HFFc6 (cell line): ENCODE measurements at regions not wholly inside any gene's neighbourhood (a gene's known extent, or its start where the extent isn't known, plus 50 kb on each side); places are given as distances from the start of the nearest gene placed in this dataset.
"Not testable (repeated sequence)": the region's sequence is repeated elsewhere in the genome, so short reads cannot be mapped to it uniquely, and the experiment has no call there.

ENCODE experiments used
- DNase-seq: peaks from one replicate; pipeline ENCODE4 v3.0.0-alpha.2; 2018
- H3K27ac Mint-ChIP-seq: 2 replicates; pipeline ENCODE4 v1.8.0; 2020; ENCODE audit warnings: mild to moderate bottlenecking, mixed read lengths
- H3K27me3 Mint-ChIP-seq: 2 replicates; pipeline ENCODE4 v1.8.0; 2021; ENCODE audit warnings: mild to moderate bottlenecking, moderate library complexity, mixed read lengths; ENCODE audit not compliant: insufficient read depth
- H3K36me3 Mint-ChIP-seq: 2 replicates; pipeline ENCODE4 v1.8.0; 2021; ENCODE audit warnings: low read depth, mixed read lengths
- H3K4me1 Mint-ChIP-seq: 2 replicates; pipeline ENCODE4 v1.8.0; 2020; ENCODE audit warnings: low read depth, mixed read lengths
- H3K4me3 Mint-ChIP-seq: 2 replicates; pipeline ENCODE4 v1.8.0; 2020; ENCODE audit warnings: mild to moderate bottlenecking, moderate library complexity, mixed read lengths
- H3K9me3 Mint-ChIP-seq: 2 replicates; pipeline ENCODE4 v1.8.0; 2020; ENCODE audit warnings: mild to moderate bottlenecking, mixed read lengths
- TF ChIP-seq, protein P1 (sequence below): fragments of 200-600 bp; sonication (generic); IDR thresholded peaks from 2 replicates; pipeline ENCODE4 v1.5.0; 2021; ENCODE audit warnings: antibody characterized with exemption, mild to moderate bottlenecking

DNA sequence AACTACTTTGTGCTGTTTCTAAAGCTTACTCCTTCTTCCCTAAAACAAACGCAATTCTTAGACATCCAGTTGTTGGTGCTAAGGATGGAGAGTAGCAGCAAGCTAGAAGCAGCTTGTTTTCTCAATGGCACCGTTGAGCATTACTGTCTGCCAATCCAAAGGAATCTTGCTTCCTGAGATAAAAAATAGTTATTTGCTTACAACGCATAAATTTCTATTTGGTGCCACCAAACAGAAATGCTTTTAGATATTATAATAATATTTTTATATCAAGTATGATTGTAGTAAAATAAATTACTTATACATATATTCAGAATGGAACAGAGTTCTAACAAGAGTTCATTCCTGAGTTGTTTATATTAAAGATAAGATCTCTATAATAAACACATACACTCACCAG lies 434.7 kb downstream of the CPS1 start:
- Mint-ChIP-seq H3K36me3 (no peaks in the 10 kb centered on the region), H3K4me3 (no peak overlapping the region), H3K4me1 (no peaks in the 10 kb centered on the region), H3K9me3 (peaks cover 21% of the 10 kb centered on the region), H3K27me3 (no peaks in the 10 kb centered on the region), H3K27ac (no peak overlapping the region)
- no peak for DNase-seq
- TF ChIP-seq, protein P1, sequence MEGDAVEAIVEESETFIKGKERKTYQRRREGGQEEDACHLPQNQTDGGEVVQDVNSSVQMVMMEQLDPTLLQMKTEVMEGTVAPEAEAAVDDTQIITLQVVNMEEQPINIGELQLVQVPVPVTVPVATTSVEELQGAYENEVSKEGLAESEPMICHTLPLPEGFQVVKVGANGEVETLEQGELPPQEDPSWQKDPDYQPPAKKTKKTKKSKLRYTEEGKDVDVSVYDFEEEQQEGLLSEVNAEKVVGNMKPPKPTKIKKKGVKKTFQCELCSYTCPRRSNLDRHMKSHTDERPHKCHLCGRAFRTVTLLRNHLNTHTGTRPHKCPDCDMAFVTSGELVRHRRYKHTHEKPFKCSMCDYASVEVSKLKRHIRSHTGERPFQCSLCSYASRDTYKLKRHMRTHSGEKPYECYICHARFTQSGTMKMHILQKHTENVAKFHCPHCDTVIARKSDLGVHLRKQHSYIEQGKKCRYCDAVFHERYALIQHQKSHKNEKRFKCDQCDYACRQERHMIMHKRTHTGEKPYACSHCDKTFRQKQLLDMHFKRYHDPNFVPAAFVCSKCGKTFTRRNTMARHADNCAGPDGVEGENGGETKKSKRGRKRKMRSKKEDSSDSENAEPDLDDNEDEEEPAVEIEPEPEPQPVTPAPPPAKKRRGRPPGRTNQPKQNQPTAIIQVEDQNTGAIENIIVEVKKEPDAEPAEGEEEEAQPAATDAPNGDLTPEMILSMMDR: no peak

DNA sequence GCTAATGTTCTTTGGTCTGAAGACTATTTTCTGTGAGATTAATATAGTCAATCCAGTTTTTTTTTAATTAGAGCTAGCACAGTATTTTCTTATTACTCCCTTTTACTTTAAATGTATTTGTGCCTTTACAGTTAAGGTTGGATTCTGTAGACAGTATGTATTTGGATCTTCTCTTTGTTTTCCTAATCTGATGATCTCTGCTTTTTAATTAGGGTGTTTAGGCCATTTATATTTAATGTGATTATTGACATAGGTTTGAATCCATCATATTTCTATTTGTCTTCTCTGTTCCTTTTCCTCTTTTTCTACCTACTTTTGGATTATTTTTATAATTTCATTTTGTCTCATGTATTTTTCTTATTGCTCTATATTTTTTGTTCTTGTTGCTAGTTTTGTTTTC lies 437.7 kb downstream of the CPS1 start:
- Mint-ChIP-seq H3K9me3 (peaks cover 6% of the 10 kb centered on the region), H3K27ac (no peak overlapping the region), H3K4me1 (no peaks in the 10 kb centered on the region), H3K36me3 (no peaks in the 10 kb centered on the region), H3K4me3 (no peak overlapping the region), H3K27me3 (no peaks in the 10 kb centered on the region)
- TF ChIP-seq, protein P1: no peak
- no peak for DNase-seq

DNA sequence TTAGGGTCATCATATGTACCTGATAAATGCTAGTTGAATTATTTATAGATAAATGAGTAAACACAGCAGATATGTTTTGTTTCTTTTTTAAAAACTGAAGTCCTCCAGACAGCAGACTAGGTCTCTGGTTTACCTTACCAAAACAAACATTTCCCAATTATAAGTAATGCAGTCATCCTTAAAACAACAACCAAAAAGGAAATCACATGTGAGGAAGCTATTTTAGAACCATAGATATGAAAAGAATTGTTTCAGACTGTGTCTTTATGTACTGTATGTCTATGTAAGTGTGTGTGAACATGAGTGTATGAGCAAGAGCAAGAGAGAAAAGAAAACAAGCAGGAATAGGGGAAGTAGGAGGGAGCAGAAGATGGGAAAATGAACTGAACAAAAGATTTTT lies 441.0 kb downstream of the CPS1 start:
- Mint-ChIP-seq H3K4me1 (no peaks in the 10 kb centered on the region), H3K36me3 (no peaks in the 10 kb centered on the region), H3K9me3 (peaks cover 9% of the 10 kb centered on the region), H3K27me3 (no peaks in the 10 kb centered on the region), H3K4me3 (no peak overlapping the region), H3K27ac (no peak overlapping the region)
- no peak for DNase-seq
- TF ChIP-seq, protein P1: no peak

DNA sequence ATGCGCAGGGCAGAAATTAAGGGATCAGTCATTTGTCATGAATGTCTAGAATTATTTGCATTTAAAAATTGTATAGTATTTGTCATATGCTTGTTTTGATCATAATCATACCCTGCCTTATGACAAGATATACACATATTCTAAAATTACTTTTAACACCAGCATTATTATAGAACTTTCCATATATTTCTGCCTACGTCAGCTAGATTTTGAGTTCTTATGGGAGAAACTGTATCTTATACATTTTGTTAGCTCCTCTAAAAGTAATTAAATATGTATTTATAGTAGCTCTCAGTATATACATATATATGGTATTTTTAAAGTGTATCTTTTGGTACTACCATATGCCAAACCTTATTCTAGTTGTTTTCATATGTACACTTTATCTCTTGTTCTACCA lies 441.9 kb downstream of the CPS1 start:
- H3K27me3 Mint-ChIP-seq: no peaks in the 10 kb centered on the region; the same call in 1 of the 2 replicates
- no peaks in the 10 kb centered on the region for H3K4me1 Mint-ChIP-seq
- H3K27ac Mint-ChIP-seq: no peak overlapping the region
- peaks cover 5% of the 10 kb centered on the region for H3K9me3 Mint-ChIP-seq
- no peak overlapping the region for H3K4me3 Mint-ChIP-seq
- TF ChIP-seq, protein P1: no peak
- no peaks in the 10 kb centered on the region for H3K36me3 Mint-ChIP-seq
- DNase-seq: no peak

DNA sequence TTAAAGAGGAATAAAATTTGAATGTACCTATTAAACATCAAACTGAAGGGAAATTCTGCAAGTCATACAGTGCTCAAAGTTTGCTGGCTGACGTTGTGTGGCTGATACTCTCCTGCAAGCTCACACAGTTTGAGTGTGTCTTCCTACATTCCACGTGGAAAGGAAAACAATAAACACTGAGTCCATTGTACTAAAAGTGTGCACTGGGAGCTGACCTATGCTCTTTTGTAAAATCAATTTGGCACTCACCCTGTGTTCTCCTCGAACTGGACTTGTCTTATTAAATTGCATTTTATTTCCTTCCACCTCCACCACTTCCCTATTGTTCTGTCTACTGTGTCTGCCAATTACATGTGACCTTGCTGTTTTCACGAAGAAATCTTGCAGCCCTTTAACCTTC lies 458.0 kb downstream of the CPS1 start:
- no peak for DNase-seq
- H3K4me3 Mint-ChIP-seq: no peak overlapping the region
- H3K27ac Mint-ChIP-seq: no peak overlapping the region
- no peaks in the 10 kb centered on the region; the same call in 1 of the 2 replicates for H3K27me3 Mint-ChIP-seq
- TF ChIP-seq, protein P1: no peak
- H3K9me3 Mint-ChIP-seq: peaks cover 35% of the 10 kb centered on the region
- no peaks in the 10 kb centered on the region for H3K4me1 Mint-ChIP-seq
- no peaks in the 10 kb centered on the region for H3K36me3 Mint-ChIP-seq

DNA sequence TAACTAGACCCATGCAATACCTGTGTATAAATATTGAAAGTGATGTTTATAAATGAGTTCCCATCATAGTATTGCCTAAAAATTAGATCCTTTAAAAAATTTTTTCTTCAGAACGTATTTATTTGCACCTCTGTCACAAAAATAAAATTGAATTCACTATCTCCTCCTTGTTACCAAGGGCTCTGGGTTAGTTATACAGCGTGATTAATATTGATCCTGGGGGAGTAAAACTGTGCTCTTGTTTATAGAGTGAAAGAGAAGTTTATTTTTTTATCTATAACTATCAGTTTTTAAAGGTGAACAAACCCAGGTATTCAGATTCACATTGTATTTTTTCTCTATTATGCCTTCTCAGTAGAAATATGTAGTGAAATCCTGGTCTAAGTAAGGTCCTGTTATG lies 458.5 kb downstream of the CPS1 start:
- Mint-ChIP-seq H3K36me3 (no peaks in the 10 kb centered on the region), H3K4me3 (no peak overlapping the region), H3K27me3 (no peaks in the 10 kb centered on the region; the same call in 1 of the 2 replicates), H3K27ac (no peak overlapping the region), H3K9me3 (peaks cover 40% of the 10 kb centered on the region), H3K4me1 (no peaks in the 10 kb centered on the region)
- DNase-seq: no peak
- TF ChIP-seq, protein P1: no peak

DNA sequence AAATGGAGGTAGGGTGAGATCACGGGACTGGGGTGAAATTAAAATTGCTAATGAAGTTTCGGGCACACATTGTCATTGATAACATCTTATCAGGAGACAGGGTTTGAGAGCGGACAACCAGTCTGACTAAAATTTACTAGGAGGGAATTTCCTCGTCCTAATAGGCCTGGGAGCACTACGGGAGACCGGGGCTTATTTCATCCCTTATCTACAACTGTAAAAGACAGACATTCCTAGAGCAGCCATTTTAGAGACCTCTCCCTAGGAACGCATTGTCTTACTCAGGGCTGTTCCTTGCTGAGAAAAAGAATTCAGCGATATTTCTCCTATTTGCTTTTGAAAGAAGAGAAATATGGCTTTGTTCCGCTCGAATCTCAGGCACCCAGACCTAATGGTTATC lies 468.7 kb downstream of the CPS1 start:
- not testable (repeated sequence) for H3K27me3 Mint-ChIP-seq, H3K4me3 Mint-ChIP-seq, H3K27ac Mint-ChIP-seq, H3K36me3 Mint-ChIP-seq, H3K4me1 Mint-ChIP-seq, DNase-seq
- peaks cover 66% of the 10 kb centered on the region for H3K9me3 Mint-ChIP-seq
